ENCODE measurements at regions not wholly inside any gene's neighbourhood (a gene's known extent, or its start where the extent isn't known, plus 50 kb on each side); places are given as distances from the start of the nearest gene placed in this dataset.
"Not testable (repeated sequence)": the region's sequence is repeated elsewhere in the genome, so short reads cannot be mapped to it uniquely, and the experiment has no call there.

DNA sequence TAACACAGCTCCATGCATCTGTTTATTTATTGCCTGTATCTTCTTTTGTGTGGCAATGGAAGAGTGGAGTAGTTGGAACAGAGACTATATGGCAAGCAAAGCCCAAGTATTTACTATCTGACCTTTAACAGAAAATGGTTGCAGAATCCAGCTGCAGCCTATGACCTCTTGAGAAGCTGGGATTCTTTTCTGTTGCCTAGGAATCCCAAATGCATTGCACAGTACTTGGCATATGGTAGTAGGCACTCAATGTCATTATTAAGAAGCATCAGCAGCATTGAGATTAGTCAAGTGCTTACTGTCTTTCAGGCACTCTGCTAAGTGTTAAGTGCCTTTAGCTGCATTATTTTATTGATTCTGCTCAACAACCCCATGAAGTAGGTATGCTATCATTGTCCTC lies 331.6 kb downstream of the CCDC85A start:
- no peak for DNase-seq

DNA sequence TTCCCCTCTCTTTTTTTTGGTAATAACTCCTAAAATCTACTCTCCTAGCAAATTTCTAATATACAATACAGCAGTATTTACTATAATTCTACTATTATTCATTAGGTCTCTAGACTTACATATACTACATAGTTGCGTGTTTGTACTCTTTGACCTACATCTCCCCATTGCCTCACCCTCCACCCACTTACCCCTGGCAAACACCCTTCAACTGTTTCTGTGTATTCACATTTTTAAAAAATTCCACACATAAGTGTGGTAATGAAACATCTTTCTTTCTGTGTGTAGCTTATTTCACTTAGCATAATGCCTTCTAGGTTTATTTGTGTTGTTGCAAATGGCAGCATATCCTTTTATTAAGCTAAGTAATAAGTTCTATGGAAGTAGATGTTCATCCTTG lies 336.0 kb downstream of the CCDC85A start:
- no peak for DNase-seq

DNA sequence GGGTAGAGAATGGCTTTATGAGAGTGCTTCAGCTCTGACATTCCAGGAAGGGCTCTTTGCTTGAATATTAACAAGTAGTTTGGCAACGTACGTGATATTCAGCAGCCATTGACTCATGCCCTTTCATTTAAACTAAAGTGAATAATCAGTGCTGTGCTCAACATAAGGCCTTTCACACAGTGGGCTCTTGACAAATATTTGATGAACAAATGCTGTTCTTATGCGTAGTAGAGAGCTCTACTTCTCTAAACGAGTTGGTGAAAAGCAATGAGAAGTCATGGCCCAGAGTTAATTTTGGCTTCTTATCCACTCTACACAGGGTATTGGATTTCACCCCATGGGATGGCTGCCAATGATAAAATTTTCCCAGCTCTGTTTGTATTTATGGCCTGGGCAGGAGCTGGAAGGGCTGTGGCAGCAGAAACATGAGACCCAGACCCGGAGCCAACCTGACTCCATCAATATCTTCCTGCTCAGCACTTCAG lies 338.9 kb downstream of the CCDC85A start:
- no peak for DNase-seq

DNA sequence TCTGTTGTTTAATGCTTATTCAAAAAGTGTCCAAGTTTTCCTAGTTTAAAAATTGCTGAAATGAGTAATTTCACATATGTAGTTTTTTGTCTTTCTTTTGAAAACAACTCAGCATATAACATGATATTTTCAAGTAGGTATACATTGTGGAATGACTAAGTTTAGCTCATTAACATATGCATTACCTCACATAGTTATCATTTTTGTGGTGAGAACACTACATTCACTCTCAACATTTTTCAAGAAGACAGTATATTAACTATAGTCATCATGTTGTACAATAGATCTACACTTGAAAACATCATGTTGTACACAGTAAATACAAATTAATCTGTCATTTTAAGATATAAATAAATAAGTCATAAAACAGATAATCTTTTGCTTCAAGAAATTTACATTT lies 340.0 kb downstream of the CCDC85A start:
- no peak for DNase-seq

DNA sequence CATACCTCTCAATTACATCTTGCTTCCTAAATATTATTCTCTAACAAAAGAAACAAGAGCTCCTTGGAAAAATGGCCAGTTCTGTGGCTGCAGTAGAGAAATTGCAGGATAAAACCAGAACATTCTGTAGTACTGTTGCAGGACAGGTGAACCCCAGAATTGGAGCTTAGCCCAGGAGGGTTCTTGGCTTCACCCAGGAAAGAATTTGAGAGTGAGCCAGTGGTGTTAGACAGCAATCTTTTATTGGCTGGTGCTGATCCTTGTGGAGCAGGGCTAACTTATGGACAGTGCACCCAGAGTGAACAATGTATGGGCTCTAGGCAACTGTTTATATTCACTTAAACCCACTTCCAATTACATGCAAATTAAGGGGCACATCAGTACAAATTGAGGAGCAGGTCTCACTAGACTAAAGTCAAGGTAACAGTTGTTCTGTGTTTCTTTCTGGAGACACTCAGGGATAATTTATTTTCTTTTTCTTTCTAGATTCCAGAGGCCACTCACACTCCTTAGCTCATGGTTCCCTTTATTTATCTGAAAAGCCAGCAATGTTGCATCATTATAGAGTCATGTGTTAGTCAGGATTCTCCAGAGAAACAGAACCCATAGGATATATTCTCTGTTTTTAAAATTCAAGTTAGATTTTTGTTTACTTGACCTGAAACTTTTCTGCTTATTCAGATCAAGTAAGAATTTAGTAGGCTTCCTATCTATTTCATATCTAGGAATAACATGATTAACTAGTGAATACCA lies 348.1 kb downstream of the CCDC85A start:
- DNase-seq, result no peak

DNA sequence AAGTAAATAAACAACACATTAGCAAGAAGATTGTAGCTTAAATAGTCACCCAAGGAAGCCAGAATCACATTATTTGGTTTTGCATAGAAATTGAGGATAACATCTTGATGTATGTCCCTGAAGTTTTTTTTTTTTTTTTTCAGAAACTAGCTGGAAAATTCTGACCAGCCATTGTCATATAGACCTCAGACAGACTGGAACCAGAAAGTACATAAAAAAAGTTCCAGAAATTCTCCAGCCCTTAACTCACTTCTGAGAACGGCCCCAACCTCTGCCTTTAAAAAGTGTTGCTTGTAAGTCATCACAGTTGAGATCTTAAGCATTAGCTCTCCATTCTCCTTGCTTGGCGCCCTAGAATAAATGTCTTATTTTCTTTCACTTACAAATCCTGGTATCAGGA lies 350.5 kb downstream of the CCDC85A start:
- DNase-seq, result no peak

DNA sequence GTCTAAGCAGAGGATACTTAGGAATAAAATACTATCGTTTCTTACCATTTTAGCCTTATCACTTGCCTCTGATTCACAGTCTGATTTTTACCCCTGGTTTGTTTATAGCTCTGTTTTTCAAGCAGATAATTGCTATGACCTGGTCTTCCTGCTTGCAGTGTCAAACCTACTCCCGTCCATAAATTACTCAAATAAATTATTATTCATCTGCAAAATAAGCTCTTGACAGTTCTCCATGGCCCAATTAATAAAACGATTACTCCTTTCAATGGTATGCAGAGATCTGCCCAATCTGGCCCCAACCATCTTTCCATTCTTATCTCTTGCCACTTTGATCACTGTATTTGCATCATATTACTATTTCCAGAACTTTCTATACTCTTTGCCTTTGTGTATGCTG lies 354.0 kb downstream of the CCDC85A start:
- no peak for DNase-seq

DNA sequence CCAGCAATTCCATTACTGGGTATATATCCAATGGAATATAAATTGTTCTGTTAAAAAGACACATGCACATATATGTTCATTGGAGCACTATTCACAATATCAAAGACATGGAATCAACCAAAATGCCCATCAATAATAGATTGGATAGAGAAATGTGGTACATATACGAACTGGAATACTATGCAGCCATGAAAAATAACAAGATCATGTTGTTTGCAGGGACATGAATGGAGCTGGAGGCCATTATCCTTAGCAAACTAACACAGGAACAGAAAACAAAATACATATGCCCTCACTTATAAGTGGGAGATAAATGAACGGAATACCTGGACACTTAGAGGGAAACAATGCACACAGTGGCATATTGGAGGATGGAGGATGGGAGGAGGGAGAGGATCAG lies 355.8 kb downstream of the CCDC85A start:
- DNase-seq, result no peak

DNA sequence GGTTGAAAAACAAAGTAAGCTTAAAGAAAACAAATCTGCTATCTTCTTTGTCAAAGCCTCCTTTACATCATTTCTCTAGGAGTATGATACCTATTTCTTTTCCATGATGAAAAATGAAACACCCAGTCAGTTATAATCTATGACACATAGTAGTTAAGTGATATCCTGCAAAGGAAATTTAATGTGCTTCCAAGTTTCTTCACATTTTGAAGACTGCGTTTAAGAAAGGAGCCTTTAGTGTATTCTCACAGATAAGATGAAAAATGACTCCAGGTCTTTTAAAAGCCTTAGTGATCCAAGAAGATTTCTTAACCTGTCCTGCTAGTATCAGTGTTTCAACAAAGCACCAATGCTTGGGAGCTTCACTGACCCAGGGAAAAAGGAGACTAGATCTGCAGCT lies 356.7 kb downstream of the CCDC85A start:
- no peak for DNase-seq

DNA sequence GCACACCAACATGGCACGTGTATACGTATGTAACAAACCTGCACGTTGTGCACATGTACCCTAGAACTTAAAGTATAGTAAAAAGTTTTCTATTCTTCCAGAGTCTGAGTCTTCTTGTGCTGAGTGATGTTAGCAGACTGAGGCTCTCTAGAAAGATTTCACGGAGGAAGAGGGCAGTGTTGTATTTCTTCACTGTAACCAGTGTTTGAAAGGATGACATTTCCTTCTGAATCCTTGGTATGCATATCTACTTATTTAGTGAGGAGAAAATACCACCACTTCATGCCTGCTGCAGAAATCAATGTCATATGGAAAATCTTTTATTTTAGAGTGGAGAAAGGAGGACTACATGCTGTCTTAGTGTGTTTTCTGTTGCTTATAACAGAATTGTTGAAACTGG lies 357.1 kb downstream of the CCDC85A start:
- no peak for DNase-seq

DNA sequence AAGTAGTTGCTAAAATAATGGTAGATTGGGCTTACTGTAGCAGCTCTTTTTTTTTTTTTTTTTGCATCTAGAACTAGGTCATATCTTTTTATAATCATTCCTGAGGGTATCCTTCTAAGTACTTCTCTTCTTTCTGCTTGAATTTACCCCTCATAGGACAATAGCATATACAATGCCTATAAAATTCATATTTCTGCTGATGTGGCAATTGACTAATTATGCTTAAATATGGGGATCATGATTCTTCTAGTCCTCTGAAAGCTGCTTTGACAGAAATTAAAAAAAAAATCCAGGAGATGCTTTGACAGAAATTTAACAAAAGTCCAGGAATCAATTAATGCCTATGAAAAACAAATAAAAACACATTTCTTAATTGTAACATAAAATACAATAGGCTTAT lies 358.4 kb downstream of the CCDC85A start:
- no peak for DNase-seq

DNA sequence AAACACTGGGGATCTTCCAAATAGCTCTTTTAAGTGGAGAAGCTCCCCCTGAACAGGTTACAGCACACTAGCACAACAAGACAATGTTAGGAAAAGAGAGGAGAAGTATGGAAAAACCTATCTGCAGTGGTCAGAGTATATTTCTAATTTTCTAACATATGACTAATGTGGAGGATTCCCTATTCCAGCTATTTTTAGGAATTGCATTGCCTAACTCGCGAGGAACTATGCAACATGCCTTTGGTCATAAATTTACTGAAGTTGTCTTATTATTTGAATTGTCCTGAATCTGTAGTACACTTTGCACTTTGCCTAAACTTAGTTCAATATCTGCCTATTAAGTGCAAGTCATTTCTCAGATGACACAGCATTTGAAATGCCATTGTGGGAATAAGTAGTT lies 381.4 kb downstream of the CCDC85A start:
- DNase-seq, result no peak

DNA sequence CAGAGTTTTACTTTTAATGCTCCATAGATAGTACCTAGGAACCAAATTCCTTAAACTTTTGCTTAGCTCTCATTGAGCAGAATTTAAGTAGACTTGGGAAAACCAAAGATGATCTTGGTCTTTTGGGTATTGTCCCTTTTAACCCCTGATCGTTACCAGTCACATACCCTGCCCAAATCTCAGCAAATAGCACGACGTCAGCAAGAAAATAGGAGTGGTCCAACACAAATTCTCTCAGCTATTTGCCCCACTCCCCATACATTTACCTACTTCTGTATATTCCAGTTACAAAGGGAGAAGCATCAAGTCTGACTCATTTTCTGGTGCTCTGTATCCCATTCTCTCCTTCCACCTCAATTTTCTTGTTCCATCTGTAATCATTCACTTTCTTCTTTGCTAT lies 387.3 kb downstream of the CCDC85A start:
- DNase-seq, result no peak

DNA sequence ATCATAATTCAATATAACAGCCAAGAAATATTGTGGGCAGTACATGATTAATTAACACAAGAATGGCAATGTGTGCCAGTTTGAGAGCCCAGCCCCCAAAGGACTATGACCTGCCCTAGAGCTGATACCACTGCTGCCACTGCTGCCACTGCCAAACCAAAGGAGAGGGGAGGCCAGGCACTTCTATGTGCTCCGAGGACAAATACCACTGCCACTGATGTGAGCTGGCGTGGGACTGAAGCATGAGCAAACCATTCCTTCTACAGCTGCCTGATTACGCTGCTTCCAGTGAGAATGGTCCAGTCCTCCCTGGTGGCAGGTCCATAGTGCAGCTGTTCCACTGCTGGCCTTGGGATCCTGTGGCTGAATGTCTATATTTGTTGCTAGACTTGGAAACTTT lies 392.2 kb downstream of the CCDC85A start:
- no peak for DNase-seq

DNA sequence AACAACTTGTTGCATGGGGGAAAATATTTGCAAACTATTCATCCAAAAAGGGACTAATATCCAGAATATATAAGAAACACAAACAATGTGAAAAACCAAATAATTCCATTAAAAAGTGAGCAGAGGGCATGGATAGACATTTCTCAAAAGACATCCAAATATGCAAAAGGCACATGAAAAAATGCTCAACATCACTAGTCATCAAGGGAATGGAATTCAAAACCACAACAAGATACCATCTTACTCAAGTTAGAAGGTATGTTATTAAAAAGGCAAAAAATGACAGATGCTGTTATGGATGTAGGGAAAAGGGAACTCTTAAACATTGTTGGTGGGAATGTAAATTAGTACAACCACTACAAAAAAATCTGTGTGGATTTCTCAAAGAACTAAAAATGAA lies 396.5 kb downstream of the CCDC85A start:
- no peak for DNase-seq

DNA sequence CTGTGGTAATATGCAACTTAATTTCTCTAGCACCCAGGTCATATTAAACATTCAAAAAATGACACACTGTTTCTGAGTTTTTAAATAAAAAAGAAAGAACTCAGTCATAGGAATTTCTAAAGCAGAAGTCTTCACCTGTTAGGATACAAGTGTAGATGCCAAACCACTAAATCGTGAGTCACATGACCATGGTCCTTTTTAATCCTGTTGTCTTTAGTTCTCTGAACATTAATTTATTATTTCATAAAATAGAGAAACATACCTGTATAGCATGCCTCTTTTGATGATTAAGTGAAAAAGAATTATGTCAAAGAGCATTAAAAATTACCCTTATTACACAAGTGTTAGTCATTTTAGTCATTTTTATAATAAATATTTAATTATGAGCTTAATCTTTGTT lies 398.8 kb downstream of the CCDC85A start:
- no peak for DNase-seq

DNA sequence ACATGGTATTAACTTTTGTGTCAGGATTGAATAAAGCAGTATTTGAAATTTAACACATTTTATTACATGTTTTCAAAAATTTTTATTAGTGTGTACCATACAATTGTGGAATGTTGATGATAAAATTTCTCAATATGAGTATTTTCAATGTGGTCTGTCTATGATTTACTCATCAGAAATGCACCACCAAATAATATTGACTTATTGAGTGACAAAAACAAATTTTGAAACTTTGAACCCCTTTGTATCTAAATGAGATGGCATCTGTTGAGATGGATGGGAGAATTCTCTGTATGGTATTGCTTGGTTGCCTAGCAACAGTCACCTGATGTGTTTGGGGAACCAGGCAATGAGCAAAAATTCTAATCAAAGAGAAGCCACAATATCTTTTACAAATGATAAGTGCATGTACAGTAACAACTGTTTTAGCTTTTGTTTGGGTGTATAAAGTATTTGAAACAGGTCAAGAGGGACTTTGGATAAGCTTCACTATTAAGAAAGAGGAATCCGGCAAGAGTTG lies 400.1 kb downstream of the CCDC85A start:
- DNase-seq, result no peak

DNA sequence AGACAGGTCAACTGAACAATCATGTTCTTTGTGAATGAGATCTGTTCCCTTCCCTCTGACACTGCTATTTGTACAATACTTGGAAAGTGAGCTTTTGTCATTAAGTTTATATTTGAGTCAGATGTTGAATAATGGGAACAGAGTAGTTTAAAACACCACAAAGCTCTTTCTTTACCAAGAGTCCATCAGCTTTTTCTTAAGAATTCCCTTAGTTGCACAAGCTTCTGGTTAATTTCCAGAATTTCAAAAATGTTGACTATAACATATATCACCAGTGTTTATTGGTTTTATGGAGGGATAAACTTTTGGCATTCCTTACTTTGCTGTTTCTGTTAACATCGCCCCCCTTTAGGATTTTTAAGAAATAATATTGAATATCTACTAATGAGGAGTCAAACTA lies 403.7 kb downstream of the CCDC85A start:
- no peak for DNase-seq

DNA sequence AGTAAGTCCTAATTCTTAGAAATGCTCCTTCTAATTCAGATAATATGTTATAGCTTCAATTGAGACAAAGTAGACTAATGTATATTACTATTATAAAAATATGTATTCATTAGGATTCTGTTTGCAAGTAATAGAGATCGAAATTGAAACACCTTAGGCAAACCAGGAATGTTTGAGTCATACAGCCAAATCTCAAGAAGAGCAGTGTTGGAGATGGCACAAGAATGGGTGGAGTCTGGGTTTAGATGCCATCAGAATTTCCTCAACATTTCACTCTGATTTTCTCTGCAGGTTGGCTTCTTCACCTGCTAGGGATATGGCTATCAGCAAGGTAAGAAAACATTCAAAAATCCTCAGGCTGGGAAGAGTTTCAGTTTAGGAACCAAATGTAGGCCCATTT lies 405.4 kb downstream of the CCDC85A start:
- no peak for DNase-seq

DNA sequence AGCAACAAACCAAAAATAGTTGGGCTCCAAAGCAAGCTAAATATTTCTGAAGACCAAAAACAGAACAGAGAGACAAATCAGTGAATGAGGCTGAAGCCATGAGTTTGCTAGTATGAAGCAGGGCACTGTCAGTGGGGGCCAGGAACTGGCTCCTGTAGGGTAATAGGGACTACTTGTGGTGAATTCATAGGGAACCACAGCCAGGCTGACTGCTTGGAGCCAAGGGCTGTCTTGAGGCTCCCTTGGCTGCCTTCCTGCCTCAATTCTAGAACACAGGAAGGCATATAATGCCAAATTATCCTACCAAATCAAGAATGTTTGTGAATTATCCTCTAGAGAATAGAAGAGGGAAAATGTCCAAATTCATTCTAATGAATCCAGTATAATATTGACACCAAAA lies 406.0 kb downstream of the CCDC85A start:
- no peak for DNase-seq

DNA sequence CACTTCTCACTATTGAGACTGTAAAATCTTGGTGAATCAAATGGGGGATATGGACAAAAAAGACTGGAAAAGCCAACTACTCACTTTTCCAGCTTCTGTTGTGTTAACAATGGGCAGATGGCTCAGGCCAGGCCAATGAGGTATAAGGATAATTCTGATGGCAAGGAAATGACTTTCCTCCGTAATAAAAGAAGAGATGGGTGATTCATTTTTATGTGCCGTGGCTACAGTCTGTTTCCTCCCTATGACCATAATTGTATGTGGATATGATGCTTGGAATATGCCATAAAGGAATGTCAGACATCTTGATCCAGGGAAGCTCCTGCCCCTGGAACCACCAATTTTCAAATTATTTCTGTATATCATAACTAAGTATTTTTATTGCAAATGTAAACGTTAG lies 406.8 kb downstream of the CCDC85A start:
- DNase-seq, result no peak

DNA sequence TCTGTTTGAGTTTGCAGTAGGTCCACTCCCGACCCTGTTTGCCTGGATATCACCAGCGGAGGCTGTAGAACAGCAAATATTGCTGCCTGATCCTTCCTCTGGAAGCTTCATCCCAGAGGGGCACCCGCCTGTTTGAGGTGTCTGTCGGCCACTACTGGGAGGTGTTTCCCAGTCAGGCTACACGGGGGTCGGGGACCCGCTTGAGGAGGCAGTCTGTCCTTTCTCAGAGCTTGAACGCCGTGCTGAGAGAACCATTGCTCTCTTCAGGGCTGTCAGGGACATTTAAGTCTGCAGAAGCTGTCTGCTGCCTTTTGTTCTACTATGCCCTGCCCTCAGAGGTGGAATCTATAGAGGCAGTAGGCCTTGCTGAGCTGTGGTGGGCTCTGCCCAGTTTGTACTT lies 422.3 kb downstream of the CCDC85A start:
- not testable (repeated sequence) for DNase-seq

DNA sequence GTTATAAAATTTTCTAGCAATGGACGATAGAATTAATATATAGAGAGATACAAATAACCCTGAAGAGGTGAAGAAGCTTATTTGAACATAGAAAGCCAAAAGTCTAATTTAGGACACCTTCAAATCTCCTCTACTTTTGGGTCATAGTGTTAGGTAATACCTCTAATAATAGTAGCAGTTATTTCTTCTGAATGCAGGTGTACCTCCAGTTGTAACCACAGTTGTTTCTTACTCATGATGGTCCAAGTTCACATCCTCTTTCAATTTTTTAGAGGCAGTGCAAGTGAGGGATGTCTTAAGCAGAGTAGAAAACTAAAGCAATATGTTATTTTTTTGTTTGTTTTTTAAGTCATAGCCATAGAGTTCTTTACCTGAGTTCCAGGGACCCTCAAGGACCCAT lies 429.5 kb downstream of the CCDC85A start:
- no peak for DNase-seq

DNA sequence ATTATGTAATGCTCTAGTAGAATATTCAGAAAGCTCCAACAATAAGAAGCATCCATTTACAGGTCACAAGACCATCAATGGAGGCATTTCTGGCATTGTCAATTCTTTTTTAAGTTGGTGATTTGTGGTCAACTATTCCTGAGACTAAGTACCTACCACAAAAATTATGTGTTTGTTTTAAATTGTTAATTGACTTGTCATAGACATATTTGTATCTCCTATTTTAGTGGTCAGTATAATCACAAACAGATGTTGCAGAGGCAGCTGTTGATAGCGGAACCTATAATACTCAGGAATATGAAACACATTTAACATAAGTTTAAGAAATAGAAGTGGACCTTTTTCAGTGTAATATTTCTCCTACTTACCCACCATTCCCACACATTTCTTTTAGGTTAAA lies 430.1 kb downstream of the CCDC85A start:
- DNase-seq, result no peak

DNA sequence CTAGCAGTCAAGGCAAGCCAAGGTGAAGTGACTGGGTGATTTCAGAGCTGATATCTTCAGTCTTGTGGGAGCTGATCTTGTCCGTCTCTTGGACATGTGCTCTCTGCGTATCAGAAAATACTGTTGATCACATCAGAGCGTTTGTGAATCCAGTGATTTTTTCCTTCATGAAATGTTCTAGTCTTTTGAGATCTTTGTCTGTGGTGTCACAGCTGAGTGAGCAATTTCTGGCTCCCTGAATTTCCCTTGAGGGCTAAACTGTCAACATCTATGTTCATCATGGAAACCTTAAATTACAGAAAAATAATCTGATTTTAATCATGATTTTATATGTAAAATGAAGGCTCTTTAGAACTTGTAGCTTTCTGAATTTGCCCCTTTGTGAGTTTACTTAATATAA lies 432.0 kb downstream of the CCDC85A start:
- DNase-seq, result no peak
